ENCODE measurements at regions not wholly inside any gene's neighbourhood (a gene's known extent, or its start where the extent isn't known, plus 50 kb on each side); places are given as distances from the start of the nearest gene placed in this dataset.
"Not testable (repeated sequence)": the region's sequence is repeated elsewhere in the genome, so short reads cannot be mapped to it uniquely, and the experiment has no call there.

GRCh38 chr18:77405096-77405495 lies 155.4 kb downstream of the GALR1 start:
- Histone ChIP-seq H3K4me3 (ENCODE audit: low read depth, low read length) (no peak overlapping the region), H3K4me1 (no peaks in the 10 kb centered on the region), H3K27me3 (no peaks in the 10 kb centered on the region), H3K9me3 (no peaks in the 10 kb centered on the region), H3K36me3 (no peaks in the 10 kb centered on the region)
- TF ChIP-seq CTCF (IDR thresholded peaks at IDR 0.05; ENCODE audit: low read depth, low read length), result no peak
- no peak for DNase-seq

- Histone ChIP-seq H3K27me3 (no peaks in the 10 kb centered on the region), H3K4me1 (no peaks in the 10 kb centered on the region), H3K9me3 (no peaks in the 10 kb centered on the region), H3K4me3 (ENCODE audit: low read depth, low read length) (no peak overlapping the region), H3K36me3 (no peaks in the 10 kb centered on the region)
- TF ChIP-seq CTCF (IDR thresholded peaks at IDR 0.05; ENCODE audit: low read depth, low read length), result no peak
- no peak for DNase-seq
These were observed 158.1 kb downstream of the GALR1 start for GRCh38 chr18:77407733-77408132.

GRCh38 chr18:77421546-77421945 lies 171.9 kb downstream of the GALR1 start:
- not testable (repeated sequence) for H3K27me3 ChIP-seq; H3K9me3 ChIP-seq; H3K4me3 ChIP-seq (ENCODE audit: low read depth, low read length); H3K4me1 ChIP-seq; DNase-seq; H3K36me3 ChIP-seq

- Histone ChIP-seq H3K36me3 (no peaks in the 10 kb centered on the region), H3K27me3 (no peaks in the 10 kb centered on the region), H3K9me3 (no peaks in the 10 kb centered on the region), H3K4me1 (no peaks in the 10 kb centered on the region), H3K4me3 (ENCODE audit: low read depth, low read length) (no peak overlapping the region)
- TF ChIP-seq CTCF (IDR thresholded peaks at IDR 0.05; ENCODE audit: low read depth, low read length), result peak; percentile 41
- no peak for DNase-seq
These were observed 173.6 kb downstream of the GALR1 start for GRCh38 chr18:77422974-77423867.

GRCh38 chr18:77433076-77433475 lies 183.4 kb downstream of the GALR1 start:
- Histone ChIP-seq H3K4me3 (ENCODE audit: low read depth, low read length) (no peak overlapping the region), H3K9me3 (no peaks in the 10 kb centered on the region), H3K27me3 (no peaks in the 10 kb centered on the region), H3K36me3 (no peaks in the 10 kb centered on the region), H3K4me1 (no peaks in the 10 kb centered on the region)
- DNase-seq, result no peak
- TF ChIP-seq CTCF (IDR thresholded peaks at IDR 0.05; ENCODE audit: low read depth, low read length), result no peak

- no peaks in the 10 kb centered on the region for H3K4me1 ChIP-seq
- no peak for DNase-seq
- no peak overlapping the region for H3K4me3 ChIP-seq (ENCODE audit: low read depth, low read length)
- no peak for TF ChIP-seq CTCF (IDR thresholded peaks at IDR 0.05; ENCODE audit: low read depth, low read length)
- no peaks in the 10 kb centered on the region for H3K27me3 ChIP-seq
- H3K9me3 ChIP-seq, result no peaks in the 10 kb centered on the region
- no peaks in the 10 kb centered on the region for H3K36me3 ChIP-seq
These were observed 190.2 kb downstream of the GALR1 start for GRCh38 chr18:77439888-77440287.

Data from BE2C (cell line).